HG03159 (cell line): ENCODE measurements at regions not wholly inside any gene's neighbourhood (a gene's known extent, or its start where the extent isn't known, plus 50 kb on each side); places are given as distances from the start of the nearest gene placed in this dataset.

ENCODE experiments used
- ATAC-seq: cut with Tn5 transposase; IDR thresholded peaks from one replicate; pipeline ENCODE4 v1.9.1; 2021; ENCODE audit warnings: mild to moderate bottlenecking, moderate library complexity; ENCODE audit not compliant: unreplicated experiment

DNA sequence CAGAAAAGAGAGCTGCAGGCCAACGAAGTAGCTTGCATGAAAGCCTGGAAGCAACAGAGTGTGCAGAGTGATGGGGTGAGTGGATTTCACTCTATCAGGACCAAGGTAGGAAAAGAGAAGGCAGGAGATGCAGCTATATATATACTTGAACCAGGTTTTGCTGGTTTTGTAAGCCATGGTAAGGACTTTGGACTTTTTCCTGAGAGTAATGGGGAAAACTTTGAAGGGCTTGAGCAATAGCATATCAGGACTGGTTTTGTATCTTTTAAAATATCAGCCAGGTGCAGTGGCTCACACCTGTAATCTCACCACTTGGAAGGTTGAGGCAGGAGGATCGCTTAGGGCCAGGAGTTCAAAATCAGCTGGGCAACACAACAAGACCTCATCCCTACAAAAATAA, 120.6 kb upstream of the NRP1 start:
- no peak for ATAC-seq

DNA sequence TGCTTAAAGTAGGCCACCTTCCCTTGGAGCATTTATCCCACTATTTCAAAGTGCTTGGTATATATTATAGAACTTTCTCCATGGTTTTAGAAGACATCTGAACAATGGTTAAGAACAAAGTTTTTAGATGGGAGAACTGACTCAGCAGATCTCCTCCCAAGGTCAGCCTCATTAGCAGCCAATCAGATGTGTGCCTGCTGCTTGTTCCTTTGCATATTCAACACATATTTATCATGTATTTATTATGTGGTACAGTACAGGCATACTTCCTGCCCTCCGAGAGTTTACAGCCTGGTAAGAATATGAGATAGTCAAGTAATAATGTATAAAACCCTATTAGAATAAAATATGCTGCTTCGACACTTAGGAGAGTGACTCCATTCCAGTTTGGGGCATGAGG, 120.1 kb upstream of the NRP1 start:
- no peak for ATAC-seq

GRCh38 chr10:33453081-33454025, 118.9 kb upstream of the NRP1 start:
- no peak for ATAC-seq

- no peak for ATAC-seq
Observed at GRCh38 chr10:33448421-33449140, 114.1 kb upstream of the NRP1 start.

- ATAC-seq = no peak
Observed at GRCh38 chr10:33441561-33441960, 107.1 kb upstream of the NRP1 start.

DNA sequence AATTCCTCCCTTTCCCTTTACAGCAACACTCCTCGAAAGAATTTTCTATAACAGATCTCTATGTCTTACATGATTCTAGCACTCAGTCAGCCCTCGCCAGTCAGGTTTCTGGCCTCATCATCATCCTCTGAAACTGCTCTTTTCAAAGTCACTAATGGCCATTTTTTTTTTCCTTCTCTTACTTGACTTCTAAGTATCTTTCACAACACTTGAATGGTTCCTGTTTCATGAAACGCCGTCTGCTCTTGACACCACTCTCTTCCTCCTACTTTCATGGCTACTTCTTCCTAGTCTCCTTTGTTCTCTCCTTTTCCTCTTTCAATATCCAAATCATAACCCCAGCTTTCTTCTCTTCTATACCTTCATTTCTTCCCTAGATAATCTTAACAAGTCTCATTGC, 100.5 kb upstream of the NRP1 start:
- ATAC-seq = no peak

- ATAC-seq = no peak
Observed at GRCh38 chr10:33428682-33429081, 94.2 kb upstream of the NRP1 start.

- ATAC-seq = no peak
Observed at GRCh38 chr10:33423154-33423529, 88.7 kb upstream of the NRP1 start.

DNA sequence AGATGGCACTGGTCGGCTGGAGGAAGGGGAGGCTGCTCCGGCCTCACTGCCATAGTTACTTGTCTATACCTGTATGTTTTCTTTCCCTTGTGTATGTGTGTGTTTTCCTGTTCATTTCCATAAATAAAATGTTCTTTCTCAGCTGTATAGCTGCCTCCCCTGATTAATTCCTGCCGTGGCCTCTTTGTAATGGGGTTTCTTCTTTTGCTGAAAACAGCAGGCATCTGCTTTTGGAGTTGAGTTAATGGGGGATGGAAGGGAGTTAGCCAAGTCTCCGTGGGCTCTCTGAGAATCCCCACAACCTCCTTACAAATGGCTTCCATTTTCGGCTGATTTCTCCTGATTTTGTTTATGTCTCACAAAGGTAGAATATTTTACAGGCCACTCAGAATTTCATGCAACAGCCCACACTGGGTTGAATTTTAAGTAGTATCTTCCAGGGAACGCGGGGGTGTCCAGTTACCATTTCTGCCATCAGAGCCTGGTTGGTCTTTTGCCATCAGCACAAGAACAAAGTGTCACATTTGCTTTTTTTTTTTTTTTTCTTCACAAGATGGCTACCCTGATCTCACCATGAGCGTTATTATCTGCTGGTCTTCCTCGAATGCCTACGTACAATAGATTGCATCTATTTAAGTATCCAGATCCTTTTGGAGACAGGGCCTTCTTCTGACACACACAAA, 88.1 kb upstream of the NRP1 start:
- no peak for ATAC-seq

GRCh38 chr10:33421789-33422462, 87.5 kb upstream of the NRP1 start:
- no peak for ATAC-seq

- ATAC-seq = no peak
Observed at GRCh38 chr10:33419311-33419710, 84.8 kb upstream of the NRP1 start.

- ATAC-seq = no peak
Observed at GRCh38 chr10:33418301-33418700, 83.8 kb upstream of the NRP1 start.

DNA sequence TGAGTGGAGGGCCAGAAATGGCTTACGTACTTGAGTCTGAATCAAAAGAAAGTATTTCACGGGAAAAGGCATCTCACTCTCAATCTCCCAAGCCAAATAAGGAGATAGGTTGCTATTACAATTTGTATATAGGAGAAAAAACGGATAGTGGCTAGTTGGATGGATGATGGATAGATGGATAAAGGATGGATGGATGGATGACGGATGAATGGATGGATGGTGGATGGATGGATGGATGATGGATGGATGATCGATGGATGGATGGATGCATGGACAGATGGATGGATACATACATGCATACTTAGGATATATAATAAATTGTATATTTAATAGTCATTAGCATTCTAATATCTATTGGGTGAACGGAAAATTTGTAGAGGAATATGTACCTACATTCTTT, 82.2 kb upstream of the NRP1 start:
- no peak for ATAC-seq

- peak; percentile 60 for ATAC-seq
Observed at GRCh38 chr10:33416209-33416608, 81.7 kb upstream of the NRP1 start.

GRCh38 chr10:33414841-33415240, 80.4 kb upstream of the NRP1 start:
- ATAC-seq = no peak

- ATAC-seq = no peak
Observed at GRCh38 chr10:33412653-33413361, 78.3 kb upstream of the NRP1 start.

DNA sequence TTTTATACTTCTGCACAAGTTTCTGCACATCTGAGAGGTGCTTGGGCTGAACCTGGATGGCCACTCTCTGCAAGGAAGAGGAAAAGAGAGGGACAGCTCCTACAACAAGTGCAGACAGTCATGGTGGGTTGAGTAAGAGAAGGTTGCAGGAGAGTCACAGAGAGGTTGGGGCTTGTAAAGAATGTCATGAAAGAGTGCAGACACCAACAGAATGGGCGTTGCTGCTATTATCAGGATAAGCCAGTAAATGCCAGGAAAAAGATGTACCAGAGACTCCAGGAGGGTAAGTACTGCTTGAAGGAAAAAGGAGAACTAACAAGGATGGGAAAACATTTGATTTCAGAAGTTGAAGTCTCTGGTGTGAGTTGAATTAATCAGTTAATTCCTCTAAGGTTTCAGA, 77.8 kb upstream of the NRP1 start:
- no peak for ATAC-seq

DNA sequence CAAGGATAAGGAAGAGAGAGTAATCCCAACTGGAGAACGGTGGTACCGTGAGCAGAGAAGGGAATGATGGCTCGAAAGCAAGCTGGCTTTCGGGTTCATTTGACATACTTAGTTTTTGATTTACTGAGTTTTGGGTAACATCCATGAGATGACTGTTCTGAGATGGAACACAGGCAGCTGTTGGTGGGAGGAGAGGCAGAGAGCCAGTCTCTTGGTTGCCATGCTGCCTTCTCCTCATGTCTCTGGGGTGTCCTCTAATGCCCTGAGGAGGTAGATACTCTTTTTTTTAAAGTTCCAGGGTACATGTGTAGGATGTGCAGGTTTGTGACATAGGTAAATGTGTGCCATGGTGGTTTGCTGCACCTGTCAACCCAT, 76.4 kb upstream of the NRP1 start:
- no peak for ATAC-seq

- ATAC-seq = no peak
Observed at GRCh38 chr10:33410096-33410859, 75.8 kb upstream of the NRP1 start.

- ATAC-seq = no peak
Observed at GRCh38 chr10:33406596-33406995, 72.1 kb upstream of the NRP1 start.
